IMR-90 (cell line): ENCODE measurements at regions not wholly inside any gene's neighbourhood (a gene's known extent, or its start where the extent isn't known, plus 50 kb on each side); places are given as distances from the start of the nearest gene placed in this dataset.

Source experiments
- ATAC-seq: fragments of 200-7000 bp; cut with Tn5 transposase; 2 replicates; pipeline ENCODE4 v1.9.1; 2020; ENCODE audit warnings: low read depth, mild to moderate bottlenecking, moderate library complexity
- BruUV-seq: library from RNA; stranded (reverse); fragments of 400-500 nt; replicated peaks from 2 replicates; lab custom pipeline; 2021; lab: Mats Ljungman, UMichigan
- CTCF ChIA-PET: fragments of 300-600 bp; formaldehyde crosslinking; extraction: SDS; loops from one replicate; lab custom pipeline; 2021; ENCODE audit warnings: antibody characterized with exemption; lab: Yijun Ruan, JAX
- POLR2A ChIA-PET: fragments of 300-600 bp; sonication (Branson Sonifier 250); formaldehyde crosslinking; loops from one replicate; lab custom pipeline; 2022; ENCODE audit warnings: antibody characterized with exemption; ENCODE audit not compliant: unreplicated experiment; lab: Charles Lee
- DNase-seq: peaks from one replicate; pipeline ENCODE4 v3.0.0; 2013
- H2AFZ ChIP-seq: replicated peaks from 2 replicates; pipeline ENCODE3; 2013; ENCODE audit warnings: low read length, mild to moderate bottlenecking; ENCODE audit not compliant: poor library complexity
- H2AK5ac ChIP-seq: 2 replicates; pipeline ENCODE4 v1.6.1; 2013; ENCODE audit warnings: low read depth, low read length, inconsistent platforms
- H2AK9ac ChIP-seq: replicated peaks from 2 replicates; pipeline ENCODE3; 2013; ENCODE audit warnings: mild to moderate bottlenecking, low read depth, low read length, moderate library complexity; ENCODE audit not compliant: poor library complexity
- H2BK120ac ChIP-seq: 2 replicates; pipeline ENCODE4 v1.6.1; 2013; ENCODE audit warnings: low read depth, low read length, inconsistent platforms
- H2BK15ac ChIP-seq: 3 replicates; pipeline ENCODE4 v1.6.1; 2013; ENCODE audit warnings: low read depth, low read length, inconsistent platforms
- H2BK20ac ChIP-seq: 2 replicates; pipeline ENCODE4 v1.6.1; 2013; ENCODE audit warnings: low read depth, mild to moderate bottlenecking, inconsistent platforms, low read length, moderate library complexity
- H2BK5ac ChIP-seq: 2 replicates; pipeline ENCODE4 v1.6.1; 2013; ENCODE audit warnings: mild to moderate bottlenecking, low read depth, low read length, inconsistent platforms; ENCODE audit not compliant: poor library complexity, severe bottlenecking
- H3K14ac ChIP-seq: replicated peaks from 2 replicates; pipeline ENCODE4 v1.6.1; 2013; ENCODE audit warnings: low read depth, low read length, inconsistent platforms
- H3K18ac ChIP-seq: 2 replicates; pipeline ENCODE4 v1.6.1; 2013; ENCODE audit warnings: low read depth, low read length, control low read depth
- H3K23ac ChIP-seq: 2 replicates; pipeline ENCODE4 v1.6.1; 2013; ENCODE audit warnings: low read depth, low read length, inconsistent platforms
- H3K27ac ChIP-seq: 2 replicates; pipeline ENCODE4 v1.5.1; 2013; ENCODE audit warnings: mild to moderate bottlenecking, control low read depth, low read length; ENCODE audit not compliant: insufficient read depth
- H3K27me3 ChIP-seq: 2 replicates; pipeline ENCODE4 v1.6.1; 2013; ENCODE audit warnings: low read length; ENCODE audit not compliant: control insufficient read depth, insufficient read depth
- H3K36me3 ChIP-seq: 2 replicates; pipeline ENCODE4 v1.6.1; 2013; ENCODE audit warnings: low read length, mixed read lengths; ENCODE audit not compliant: control insufficient read depth, insufficient read depth
- H3K4ac ChIP-seq: 2 replicates; pipeline ENCODE4 v1.6.1; 2013; ENCODE audit warnings: low read depth, low read length, inconsistent platforms
- H3K4me1 ChIP-seq: 2 replicates; pipeline ENCODE4 v1.6.1; 2013; ENCODE audit warnings: low read length, mixed read lengths; ENCODE audit not compliant: control insufficient read depth, insufficient read depth
- H3K4me2 ChIP-seq: 2 replicates; pipeline ENCODE4 v1.6.1; 2013; ENCODE audit warnings: low read depth, mild to moderate bottlenecking, control low read depth, low read length, moderate library complexity
- H3K4me3 ChIP-seq: 2 replicates; pipeline ENCODE4 v1.5.1; 2013; ENCODE audit warnings: low read depth, mild to moderate bottlenecking, control low read depth, low read length, moderate library complexity; ENCODE audit not compliant: insufficient read depth
- H3K56ac ChIP-seq: 2 replicates; pipeline ENCODE4 v1.6.1; 2013; ENCODE audit warnings: low read length, inconsistent platforms; ENCODE audit not compliant: insufficient read depth; ENCODE audit errors: extremely low read depth
- H3K79me1 ChIP-seq, 2 experiments: 2 replicates each; pipeline ENCODE4 v1.6.1; 2013; ENCODE audit warnings: low read length in 2 of 2, inconsistent platforms in 1 of 2, low read depth in 1 of 2
- H3K9ac ChIP-seq: 2 replicates; pipeline ENCODE4 v1.6.1; 2013; ENCODE audit warnings: low read depth, low read length, control low read depth
- H3K9me1 ChIP-seq: 2 replicates; pipeline ENCODE4 v1.6.1; 2013; ENCODE audit warnings: low read length, inconsistent platforms; ENCODE audit not compliant: insufficient read depth
- H3K9me3 ChIP-seq: 2 replicates; pipeline ENCODE4 v1.6.1; 2013; ENCODE audit warnings: low read length; ENCODE audit not compliant: control insufficient read depth, insufficient read depth
- H4K20me1 ChIP-seq: 2 replicates; pipeline ENCODE4 v1.6.1; 2013; ENCODE audit warnings: low read length, inconsistent platforms; ENCODE audit not compliant: insufficient read depth
- H4K5ac ChIP-seq: 2 replicates; pipeline ENCODE4 v1.6.1; 2013; ENCODE audit warnings: mild to moderate bottlenecking, low read depth, low read length, control low read depth
- H4K8ac ChIP-seq, 2 experiments: 2 replicates each; pipeline ENCODE4 v1.6.1; 2013; ENCODE audit warnings: low read depth in 2 of 2, low read length in 2 of 2, control low read depth in 1 of 2, inconsistent platforms in 1 of 2
- H4K91ac ChIP-seq: 2 replicates; pipeline ENCODE4 v1.6.1; 2013; ENCODE audit warnings: low read depth, low read length, inconsistent platforms; ENCODE audit not compliant: insufficient read depth
- CEBPB ChIP-seq: IDR thresholded peaks from 2 replicates; pipeline ENCODE4 v1.6.1; 2012; ENCODE audit warnings: low read depth, low read length, improper control_type of control experiment
- CHD1 ChIP-seq: IDR thresholded peaks from 2 replicates; pipeline ENCODE4 v1.6.1; 2012; ENCODE audit warnings: low read depth, low read length, improper control_type of control experiment
- MAFK ChIP-seq: IDR thresholded peaks from 2 replicates; pipeline ENCODE4 v1.6.1; 2012; ENCODE audit warnings: low read depth, low read length, improper control_type of control experiment
- NFE2L2 ChIP-seq: fragments of 150-350 bp; IDR thresholded peaks from 2 replicates; pipeline ENCODE4 v1.6.1; 2016; ENCODE audit warnings: low read depth, mild to moderate bottlenecking, low read length
- POLR2A ChIP-seq: IDR thresholded peaks from 2 replicates; pipeline ENCODE4 v1.6.1; 2012; ENCODE audit warnings: mild to moderate bottlenecking, low read depth, low read length
- SMC3 ChIP-seq: fragments of 150-350 bp; IDR thresholded peaks from 2 replicates; pipeline ENCODE4 v1.6.1; 2016; ENCODE audit warnings: low read depth, mild to moderate bottlenecking, antibody characterized with exemption, low read length, moderate library complexity
- WGBS, 2 experiments: methylation state at CpG; one replicate each; pipeline versions ENCODE4 v1.1.5 to v1.1.7; 2013; ENCODE audit warnings: missing lambda C conversion rate in 2 of 2; ENCODE audit not compliant: insufficient read length in 1 of 2; ENCODE audit errors: extremely low coverage in 2 of 2; 5-methylcytosine and 5-hydroxymethylcytosine counted together
- dilution Hi-C: fragments of 300-500 bp; cut with HindIII; formaldehyde crosslinking; loops from one replicate; pipeline ENCODE4 v1.14.3; 2018; ENCODE audit warnings: low sequenced_read_pairs; ENCODE audit not compliant: unreplicated experiment
- in situ Hi-C: fragments of 300-500 bp; cut with MboI; formaldehyde crosslinking; loops from 3 replicates; pipeline ENCODE4 v1.14.3; 2019; ENCODE audit warnings: low sequenced_read_pairs, inconsistent platforms, mixed read lengths
- intact Hi-C: fragments of 100-400 bp; cut with micrococcal nuclease; formaldehyde crosslinking; loops from 2 replicates; pipeline ENCODE4 v1.10.0; 2022
- TF ChIP-seq, protein P1 (sequence below): fragments of 150-350 bp; IDR thresholded peaks from 2 replicates; pipeline ENCODE4 v1.6.1; 2017; ENCODE audit warnings: mild to moderate bottlenecking, antibody characterized with exemption, low read length, low read depth
- TF ChIP-seq, protein P2 (sequence below): fragments of 150-350 bp; IDR thresholded peaks from 2 replicates; pipeline ENCODE4 v1.6.1; 2016; ENCODE audit warnings: low read depth, mild to moderate bottlenecking, low read length, moderate library complexity, borderline replicate concordance

DNA sequence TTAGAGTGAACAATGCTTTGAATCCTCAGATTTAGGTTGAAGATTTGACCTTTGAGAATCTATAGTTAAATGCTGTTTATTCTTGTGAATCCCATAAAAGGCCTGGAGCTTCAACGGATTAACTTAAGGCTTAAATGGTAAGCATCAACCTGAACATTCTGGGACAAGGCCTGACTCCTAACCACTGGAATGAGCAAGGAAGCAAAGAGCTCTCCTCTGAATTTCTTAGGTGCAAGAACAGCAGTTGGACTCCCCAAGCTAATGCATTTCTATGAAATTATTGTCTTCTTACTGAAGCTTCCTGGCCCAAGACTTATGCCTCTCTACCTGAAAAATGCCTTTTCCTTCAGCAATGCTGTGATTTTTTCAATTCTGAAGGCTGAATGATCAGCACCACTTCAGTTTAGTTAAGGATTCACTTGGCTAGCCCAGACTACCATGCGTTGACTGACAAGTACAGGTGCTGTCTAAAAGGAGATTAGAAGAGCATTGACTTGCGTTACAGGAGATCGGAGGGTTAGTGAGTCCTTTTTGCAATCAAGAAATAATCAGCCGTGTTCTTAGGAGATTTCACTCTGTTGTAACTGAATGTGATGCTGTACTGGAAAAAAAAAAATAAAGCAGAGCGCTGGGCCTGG is 178.5 kb downstream of the ZC3H11B start:
- dilution Hi-C loops (no loop called here), in situ Hi-C loops (no loop called here), intact Hi-C loops (no loop called here)
- no peak for ATAC-seq
- Histone ChIP-seq H3K27ac (no peak overlapping the region), H2BK5ac (no peak overlapping the region), H3K18ac (no peak overlapping the region), H3K4me1 (no peaks in the 10 kb centered on the region), H3K9me3 (no peaks in the 10 kb centered on the region), H3K36me3 (no peaks in the 10 kb centered on the region), H2BK20ac (no peak overlapping the region), H4K5ac (no peak overlapping the region), H3K56ac (no peak overlapping the region), H2AFZ (no peak overlapping the region), H3K9ac (no peak overlapping the region), H3K9me1 (no peaks in the 10 kb centered on the region), H3K4me3 (no peak overlapping the region), H4K20me1 (no peaks in the 10 kb centered on the region), H3K14ac (no peak overlapping the region), H3K4me2 (no peak overlapping the region), H2AK5ac (no peak overlapping the region), H3K27me3 (no peaks in the 10 kb centered on the region), H3K4ac (no peak overlapping the region), H2BK120ac (no peak overlapping the region), H3K23ac (no peak overlapping the region), H4K91ac (no peak overlapping the region), H4K8ac (no peak overlapping the region), H2AK9ac (no peak overlapping the region), H2BK15ac (no peak overlapping the region), H3K79me1 (no peaks in the 10 kb centered on the region)
- BruUV-seq, result no TSS peak
- TF ChIP-seq, protein P1, sequence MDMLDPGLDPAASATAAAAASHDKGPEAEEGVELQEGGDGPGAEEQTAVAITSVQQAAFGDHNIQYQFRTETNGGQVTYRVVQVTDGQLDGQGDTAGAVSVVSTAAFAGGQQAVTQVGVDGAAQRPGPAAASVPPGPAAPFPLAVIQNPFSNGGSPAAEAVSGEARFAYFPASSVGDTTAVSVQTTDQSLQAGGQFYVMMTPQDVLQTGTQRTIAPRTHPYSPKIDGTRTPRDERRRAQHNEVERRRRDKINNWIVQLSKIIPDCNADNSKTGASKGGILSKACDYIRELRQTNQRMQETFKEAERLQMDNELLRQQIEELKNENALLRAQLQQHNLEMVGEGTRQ, result no peak
- TF ChIP-seq MAFK, result no peak
- TF ChIP-seq CHD1, result no peak
- no peak for TF ChIP-seq NFE2L2
- no peak for TF ChIP-seq SMC3
- TF ChIP-seq CEBPB, result no peak
- TF ChIP-seq POLR2A, result no peak
- TF ChIP-seq, protein P2, sequence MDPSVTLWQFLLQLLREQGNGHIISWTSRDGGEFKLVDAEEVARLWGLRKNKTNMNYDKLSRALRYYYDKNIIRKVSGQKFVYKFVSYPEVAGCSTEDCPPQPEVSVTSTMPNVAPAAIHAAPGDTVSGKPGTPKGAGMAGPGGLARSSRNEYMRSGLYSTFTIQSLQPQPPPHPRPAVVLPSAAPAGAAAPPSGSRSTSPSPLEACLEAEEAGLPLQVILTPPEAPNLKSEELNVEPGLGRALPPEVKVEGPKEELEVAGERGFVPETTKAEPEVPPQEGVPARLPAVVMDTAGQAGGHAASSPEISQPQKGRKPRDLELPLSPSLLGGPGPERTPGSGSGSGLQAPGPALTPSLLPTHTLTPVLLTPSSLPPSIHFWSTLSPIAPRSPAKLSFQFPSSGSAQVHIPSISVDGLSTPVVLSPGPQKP, result no peak
- CTCF ChIA-PET, result no interaction called here
- no peak for DNase-seq
- POLR2A ChIA-PET, result no interaction called here
- 100% methylated on average over 3 of the region's 6 CpGs; no CpG with 5 or more reads in 1 of the 2 experiments for WGBS, 2 experiments
